HG02588 (cell line): ENCODE measurements at regions not wholly inside any gene's neighbourhood (a gene's known extent, or its start where the extent isn't known, plus 50 kb on each side); places are given as distances from the start of the nearest gene placed in this dataset.

ENCODE experiments used
- ATAC-seq: cut with Tn5 transposase; IDR thresholded peaks from one replicate; pipeline ENCODE4 v1.9.1; 2021; ENCODE audit warnings: mild to moderate bottlenecking, moderate library complexity; ENCODE audit not compliant: unreplicated experiment

DNA sequence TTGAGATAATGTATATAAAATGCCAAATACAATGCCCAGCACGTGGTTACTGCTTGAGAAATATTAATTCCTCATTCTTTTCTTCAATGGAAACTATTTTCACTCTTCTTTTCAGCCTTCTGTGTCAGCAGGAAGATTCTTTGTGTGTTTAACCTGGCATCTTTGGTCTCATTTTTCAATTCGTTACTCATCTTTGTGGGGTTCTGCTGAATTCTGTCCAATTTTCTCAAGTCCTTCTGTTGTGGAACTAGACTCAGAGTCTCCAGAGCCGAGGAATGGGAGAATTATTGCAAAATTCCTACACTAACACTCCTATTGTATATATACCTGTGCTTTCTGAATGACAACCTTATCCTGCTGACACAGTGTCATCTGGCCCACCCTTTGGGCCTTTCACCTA, 96.8 kb upstream of the RGMA start:
- no peak for ATAC-seq

DNA sequence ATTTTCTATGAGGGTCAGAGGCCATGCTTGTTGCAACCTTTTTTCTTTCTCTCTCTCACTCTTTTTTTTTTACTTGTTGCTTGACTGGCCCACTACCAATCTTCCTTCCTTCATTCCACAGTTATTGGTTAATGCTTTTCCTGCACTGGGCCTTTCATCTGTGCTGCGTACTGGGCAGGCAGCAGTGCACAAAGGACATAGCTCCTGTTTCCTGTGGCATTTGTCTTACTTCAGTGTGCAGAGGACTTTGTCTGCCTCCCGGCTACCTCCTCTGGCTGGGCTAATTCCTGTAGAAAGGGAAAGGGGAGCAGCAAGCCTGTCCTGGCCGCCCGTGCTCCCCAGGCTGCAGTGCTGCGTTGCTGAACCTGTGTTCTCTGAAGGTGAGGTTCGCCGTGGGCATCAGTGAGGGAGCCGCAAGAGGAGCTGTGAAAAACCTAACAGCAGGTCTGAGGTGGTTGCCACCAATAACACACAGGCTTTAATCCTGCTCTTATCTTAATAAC, 93.7 kb upstream of the RGMA start:
- no peak for ATAC-seq

DNA sequence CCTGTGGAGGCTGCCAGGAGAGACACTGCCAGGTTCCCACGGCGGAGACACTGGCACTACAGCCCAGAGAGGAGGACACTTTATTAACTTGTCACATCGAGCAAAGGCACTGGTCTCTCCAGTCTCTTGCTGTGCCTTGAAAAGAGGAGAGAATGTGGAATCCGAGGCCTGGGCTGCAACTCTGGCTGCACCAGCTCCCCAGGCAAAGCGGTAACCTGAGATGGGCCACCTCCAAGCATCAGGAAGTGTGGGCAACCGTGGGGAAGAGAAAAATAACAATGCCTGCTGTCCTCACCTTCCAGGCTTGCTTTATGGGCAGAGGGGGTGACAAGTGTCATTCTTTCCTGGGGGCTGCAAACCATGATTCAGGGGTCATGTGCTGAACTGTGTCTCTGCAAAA, 91.6 kb upstream of the RGMA start:
- no peak for ATAC-seq

GRCh38 chr15:93180128-93180527, 91.1 kb upstream of the RGMA start:
- no peak for ATAC-seq

GRCh38 chr15:93179700-93180102, 90.7 kb upstream of the RGMA start:
- no peak for ATAC-seq

DNA sequence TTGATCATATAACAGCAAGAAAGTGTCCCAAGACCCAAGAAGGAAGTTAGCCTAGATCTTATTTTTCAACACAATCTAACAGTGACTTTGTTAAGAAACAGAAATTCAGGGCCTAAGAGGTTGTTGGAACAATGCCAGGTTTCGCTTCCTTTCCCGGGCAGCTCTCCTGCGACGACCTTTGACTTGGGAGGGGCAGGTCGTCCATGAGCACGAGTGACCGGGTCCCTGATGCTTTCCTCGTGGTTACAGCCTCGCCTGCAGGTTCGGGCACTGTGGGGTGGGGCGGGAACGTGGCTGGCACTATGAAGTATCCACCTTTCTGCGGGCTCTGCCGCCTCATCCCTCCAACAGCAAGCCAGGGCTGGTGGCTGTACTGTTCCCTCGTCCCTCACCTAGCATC, 90.1 kb upstream of the RGMA start:
- no peak for ATAC-seq

DNA sequence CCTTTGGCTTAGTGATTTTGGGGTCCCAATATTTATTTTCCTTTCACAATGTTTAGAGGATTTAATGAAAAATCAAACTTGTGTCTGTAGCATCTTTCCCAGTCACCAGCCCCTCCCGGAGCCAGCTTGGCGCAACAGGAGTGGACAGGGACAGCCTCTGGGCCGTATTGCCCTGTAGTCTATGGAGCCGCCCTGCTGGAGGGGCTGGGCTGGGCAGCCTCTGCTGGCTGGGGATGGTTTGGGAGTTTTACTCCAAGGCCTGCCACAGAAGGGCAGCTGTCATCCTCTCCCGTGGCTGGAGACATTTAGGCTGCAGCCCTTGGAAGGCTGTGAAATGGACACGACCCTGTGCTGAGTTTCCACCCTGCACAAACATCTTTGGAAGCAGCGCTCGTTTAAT, 89.4 kb upstream of the RGMA start:
- no peak for ATAC-seq

DNA sequence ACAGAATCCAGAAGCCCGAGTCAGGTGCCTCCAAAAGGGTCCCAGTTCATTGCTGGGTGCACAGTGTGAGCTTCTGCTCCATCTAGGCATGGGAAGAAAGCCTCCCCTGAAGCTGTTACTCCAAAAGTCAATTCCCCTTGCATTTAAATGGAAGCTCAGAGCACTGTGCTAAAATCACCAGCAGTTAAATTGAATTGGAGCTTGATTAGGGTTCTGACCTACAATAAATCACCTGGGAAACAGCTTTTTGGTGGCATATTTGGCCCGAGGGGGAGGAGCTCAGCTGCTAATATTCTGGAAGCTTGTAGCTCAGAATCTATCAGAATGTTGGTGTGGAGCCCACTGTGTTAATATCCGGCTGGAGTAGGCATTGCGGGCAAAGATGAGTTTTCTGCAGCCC, 87.1 kb upstream of the RGMA start:
- no peak for ATAC-seq

- no peak for ATAC-seq
Measured at GRCh38 chr15:93174836-93175235, 85.8 kb upstream of the RGMA start.

DNA sequence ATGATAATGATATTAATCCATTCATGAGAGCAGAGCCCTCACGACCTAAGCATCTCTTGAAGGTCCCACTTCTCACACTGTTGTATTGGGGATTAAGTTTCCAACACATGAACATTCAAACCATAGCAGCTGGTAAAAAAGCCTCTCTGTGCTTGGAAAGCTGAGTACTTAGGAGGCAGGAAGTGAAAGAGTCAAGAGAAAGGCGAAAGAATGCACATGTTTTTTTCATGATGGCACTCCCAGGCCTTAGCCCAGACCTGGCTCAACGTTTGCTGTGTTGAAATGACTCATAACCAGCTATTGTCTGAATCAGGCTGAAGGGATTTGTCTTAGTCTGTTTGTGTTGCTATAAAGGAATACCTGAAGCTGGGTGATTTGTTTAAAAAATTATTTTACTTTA, 84.4 kb upstream of the RGMA start:
- no peak for ATAC-seq

DNA sequence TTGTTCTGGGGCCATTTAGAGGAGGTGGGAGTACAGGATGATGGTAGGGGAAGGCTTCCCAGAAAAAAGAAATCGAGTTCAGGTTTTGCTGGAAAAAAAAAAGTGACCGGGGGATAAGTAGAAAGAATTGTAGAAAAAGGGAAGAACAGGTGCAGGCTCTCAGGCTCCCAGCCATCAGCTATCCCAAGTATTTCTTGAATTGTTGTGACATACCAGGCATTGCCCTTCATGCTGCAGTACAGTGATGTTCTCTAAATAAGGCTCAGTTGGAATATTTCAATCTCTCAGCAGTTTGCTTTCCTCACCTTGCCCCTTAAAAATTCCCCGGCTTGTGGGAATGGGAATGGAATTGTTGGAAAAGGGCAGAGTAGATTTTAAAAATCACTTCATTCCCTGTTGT, 82.5 kb upstream of the RGMA start:
- ATAC-seq = no peak

GRCh38 chr15:93170329-93170728, 81.3 kb upstream of the RGMA start:
- ATAC-seq = no peak

GRCh38 chr15:93168910-93169309, 79.9 kb upstream of the RGMA start:
- no peak for ATAC-seq

- ATAC-seq = no peak
Measured at GRCh38 chr15:93167291-93167690, 78.3 kb upstream of the RGMA start.

DNA sequence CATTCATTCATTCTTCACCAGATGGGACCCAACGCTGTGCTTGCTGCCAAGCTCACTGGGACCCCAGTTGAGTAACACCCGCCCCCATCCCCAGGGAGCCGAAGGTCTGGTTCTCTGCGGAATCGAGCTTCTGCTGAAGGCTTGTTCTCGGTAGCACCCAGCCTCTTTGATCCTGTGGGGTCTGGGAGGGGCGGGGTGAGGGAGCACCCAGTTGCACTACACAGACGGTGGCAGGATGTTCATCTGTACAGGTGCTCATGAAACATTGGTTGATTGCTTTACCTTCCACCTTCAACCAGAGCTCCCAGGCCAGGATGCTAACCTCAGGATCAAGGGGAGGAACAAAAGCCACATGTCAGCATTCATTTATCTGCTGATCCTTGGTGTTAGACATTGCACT, 77.7 kb upstream of the RGMA start:
- no peak for ATAC-seq

- ATAC-seq = no peak
Measured at GRCh38 chr15:93165734-93166470, 76.9 kb upstream of the RGMA start.

DNA sequence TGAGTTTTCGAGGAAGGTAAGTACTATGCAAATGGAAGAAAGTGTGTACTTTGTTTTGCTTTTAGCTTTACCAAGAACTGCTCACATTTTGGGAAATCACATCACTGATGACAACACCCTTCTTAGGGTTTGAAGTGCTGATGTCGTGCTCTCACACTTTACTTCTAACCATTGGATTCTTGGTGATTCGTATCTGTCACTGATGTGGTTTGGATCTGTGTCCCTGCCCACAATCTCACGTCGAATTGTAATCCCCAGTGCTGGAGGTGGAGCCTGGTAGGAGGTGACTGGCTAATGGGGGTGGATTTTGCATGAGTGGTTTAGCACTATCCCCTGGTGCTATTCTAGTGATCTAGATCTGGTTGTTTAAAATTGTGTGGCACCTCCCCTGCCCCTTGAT, 75.4 kb upstream of the RGMA start:
- ATAC-seq = no peak

DNA sequence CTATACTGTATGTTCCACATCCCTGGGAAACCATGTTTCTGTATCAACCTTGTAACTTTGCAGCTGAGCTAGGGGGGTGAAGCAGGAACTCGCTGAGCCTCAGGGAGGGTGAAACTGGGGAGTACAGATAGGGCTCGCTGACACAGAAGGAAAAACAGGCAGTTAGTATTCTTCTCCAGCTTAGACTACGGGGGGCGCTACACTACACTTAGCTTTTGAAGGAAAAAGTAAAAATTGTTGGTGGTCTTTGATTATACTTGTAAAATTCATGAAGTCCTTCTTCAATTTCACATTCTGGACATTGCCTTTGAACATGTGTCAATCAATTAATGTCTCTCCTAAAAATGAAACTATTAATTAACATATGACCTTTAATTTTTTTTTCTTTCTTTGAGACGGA, 73.5 kb upstream of the RGMA start:
- no peak for ATAC-seq

DNA sequence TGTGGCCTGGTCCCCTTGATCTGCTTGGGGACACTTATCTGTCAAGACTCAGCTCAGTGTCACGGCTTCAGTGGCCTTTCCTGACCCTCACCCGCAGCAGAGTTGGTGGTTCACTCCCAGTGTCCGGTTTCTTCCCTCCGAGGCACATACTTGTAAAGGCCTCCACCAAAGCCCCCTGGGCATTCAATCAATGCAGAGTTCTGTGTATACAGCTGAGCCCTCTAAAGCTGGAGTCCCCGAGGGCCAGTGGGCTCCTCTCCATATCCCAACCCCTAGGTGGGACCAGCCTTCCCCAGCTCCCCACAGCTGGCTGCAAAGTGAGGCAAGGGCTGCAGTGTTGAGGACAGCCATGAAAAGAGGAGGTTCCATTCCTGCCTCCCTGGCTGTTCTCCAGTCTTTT, 70.9 kb upstream of the RGMA start:
- ATAC-seq = no peak

DNA sequence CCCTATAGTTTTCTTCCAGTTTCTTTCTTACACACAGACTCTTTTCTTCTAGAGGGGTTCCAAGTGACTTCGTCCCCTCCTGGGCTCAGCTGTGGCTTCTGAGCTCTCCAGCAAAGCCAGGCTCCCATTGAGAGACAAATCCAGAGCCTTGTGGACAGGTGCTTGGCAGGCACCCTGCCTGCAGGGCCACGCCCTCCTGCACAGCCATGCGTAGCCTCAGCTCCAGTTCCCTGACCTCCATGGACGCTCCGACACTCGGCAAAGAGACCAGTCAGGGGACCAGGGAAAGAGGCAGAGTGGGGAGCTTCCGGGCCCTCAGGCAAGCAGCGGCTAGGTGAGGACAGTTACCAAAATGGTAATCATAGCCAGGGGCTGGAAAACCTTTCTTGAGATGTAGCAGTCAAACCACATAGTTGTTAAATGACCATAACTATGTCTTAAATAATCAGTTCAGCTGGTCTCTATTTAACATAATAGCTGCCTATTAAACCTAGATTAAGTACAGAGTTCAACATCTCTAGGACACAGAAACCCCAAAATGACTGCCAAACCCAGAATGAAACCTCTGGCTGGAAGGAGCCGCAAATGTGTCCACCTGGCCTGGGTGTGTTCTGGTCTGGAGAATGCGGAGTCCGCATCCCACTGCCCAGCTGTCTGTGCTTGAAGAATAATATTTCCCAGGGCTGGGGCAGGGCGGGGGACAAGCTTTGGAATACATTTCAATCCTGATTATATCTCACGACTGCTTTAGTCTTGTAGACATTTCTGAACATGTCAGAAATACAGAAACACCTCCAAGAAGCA, 69.3 kb upstream of the RGMA start:
- ATAC-seq = no peak

DNA sequence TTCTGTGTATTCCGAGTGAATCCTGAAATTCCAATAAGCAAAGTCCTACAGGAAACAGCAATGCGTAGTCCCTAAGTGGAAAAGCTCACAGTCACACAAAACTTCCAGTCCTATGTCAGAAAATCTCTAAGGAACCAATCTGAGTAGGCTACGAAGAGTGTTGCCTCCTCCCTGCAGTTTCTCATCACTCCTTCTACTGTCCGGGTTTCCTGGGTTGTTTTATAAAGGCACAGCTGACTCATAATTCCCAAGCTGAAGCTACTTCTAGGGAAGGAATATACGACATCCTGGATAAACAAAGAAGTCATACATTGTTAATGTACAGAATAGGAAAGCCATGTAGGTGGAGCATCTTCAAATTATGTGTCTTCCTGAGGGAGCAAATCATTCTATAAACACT, 65.7 kb upstream of the RGMA start:
- no peak for ATAC-seq

DNA sequence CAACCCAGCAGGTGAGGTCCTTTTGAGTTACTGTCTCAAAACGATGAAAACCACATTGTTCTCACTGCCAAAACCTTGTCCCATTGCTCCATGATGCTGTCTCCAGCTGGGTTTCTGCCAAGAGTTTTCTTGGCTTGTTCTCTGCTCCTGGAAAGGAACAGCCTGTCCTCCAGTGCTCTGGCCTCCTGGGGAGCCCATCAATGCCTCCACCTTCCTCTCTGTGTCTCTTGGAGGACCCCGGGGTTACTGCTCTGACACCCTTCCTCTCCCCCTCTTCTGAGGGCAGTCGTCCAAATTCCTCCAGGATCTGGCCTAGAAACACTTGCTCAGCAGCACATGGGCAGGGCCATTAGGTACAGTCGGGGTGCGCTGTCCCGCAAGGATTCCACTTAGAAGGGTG, 63.9 kb upstream of the RGMA start:
- no peak for ATAC-seq
